GF-D8 (cell line): ENCODE measurements at regions not wholly inside any gene's neighbourhood (a gene's known extent, or its start where the extent isn't known, plus 50 kb on each side); places are given as distances from the start of the nearest gene placed in this dataset.

Experiments
- DNase-seq: peaks from one replicate; lab custom pipeline; 2025; lab: John Stamatoyannopoulos, UW

DNA sequence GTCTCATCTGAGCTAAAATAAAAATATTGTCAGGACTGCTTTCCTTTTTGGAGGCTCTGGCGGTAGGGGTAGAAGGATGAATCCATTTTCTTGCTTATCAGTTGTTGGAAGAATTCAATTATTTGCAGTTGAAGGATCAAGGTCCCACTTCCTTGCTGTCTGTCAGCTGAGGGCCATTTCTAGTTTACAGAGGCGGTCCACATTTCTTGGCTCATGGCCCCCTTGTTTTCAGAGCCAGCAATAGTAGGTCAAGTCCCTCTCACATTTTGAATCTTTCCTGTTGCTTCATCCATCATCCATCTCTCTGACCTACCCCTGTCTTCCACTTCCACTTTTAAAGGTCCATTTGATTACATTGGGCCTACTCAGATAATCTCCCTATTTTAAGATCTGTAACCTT, 1099.3 kb upstream of the DIAPH2 start:
- no peak for DNase-seq

DNA sequence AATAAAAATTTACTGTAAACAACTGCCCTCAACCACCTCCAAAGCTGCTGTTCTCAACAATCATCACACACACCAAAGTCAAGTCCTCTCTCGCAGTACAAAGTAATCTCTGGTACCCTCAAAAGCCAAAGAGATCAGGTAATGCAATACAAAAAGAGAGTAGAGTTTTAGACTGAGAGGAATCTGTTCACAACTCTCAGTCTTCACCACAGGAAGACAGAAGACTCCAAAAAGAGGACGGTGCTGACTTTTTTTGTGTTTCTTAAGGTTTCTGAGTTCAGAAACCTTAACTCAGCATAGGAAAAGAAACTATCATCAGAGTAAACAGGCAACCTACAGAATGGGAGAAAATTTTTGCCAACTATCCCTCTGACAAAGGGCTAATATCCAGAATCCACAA, 1072.3 kb upstream of the DIAPH2 start:
- no peak for DNase-seq

DNA sequence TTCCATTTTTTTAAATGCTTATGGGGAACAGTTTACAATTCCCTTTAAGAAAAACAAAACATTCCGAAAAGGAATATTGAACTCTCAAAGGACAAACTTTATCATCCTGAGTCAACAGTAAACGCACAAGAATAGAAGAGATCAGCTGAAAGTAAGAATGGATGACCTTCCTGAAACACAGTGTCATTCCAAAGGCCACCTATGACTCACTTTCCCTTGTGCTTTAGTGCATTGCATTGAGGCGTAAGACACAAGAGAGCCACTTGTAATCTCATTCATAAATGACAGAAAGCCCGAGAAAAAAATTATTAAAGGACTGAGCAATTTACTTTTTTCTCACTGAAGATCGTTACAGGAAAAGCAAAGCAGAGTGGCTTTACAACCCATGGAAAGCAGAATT, 1062.4 kb upstream of the DIAPH2 start:
- DNase-seq: no peak

DNA sequence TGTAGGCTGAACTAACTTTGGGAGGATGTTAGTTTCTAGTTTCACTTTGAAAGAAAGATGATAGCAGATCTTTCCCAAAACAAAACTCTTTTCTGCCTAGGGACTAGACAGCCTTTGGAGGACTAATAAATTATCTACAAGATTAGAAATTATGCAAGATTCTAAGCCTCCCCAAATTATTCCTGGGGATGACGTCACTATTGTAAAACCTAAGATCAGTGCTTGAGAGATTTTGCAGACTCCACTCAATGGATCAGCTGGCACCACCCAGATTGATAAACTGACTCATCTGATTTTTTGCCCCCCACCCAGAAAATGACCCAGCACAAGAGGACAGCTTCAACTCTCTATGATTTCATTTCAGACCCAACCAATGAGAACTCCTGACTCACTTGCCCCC, 1057.9 kb upstream of the DIAPH2 start:
- DNase-seq: no peak

DNA sequence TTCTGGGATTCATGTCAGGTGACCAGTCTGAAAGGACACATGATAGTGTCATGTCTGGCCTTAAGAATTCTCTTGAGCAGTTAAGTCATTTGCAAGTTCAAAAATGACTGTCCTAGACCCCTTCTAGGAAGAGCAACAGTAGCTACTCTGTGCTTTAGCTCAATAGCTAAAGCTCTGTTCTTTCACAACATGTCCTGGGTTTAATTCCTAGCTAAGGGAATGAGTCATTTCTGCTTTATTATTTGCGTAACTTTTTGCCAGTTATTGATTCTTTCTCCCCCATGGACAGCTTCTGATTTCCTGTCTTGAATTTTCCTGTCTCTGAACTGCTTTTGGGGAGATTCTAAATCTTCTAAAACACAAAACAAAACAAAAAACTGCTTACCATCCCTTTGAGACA, 1055.8 kb upstream of the DIAPH2 start:
- DNase-seq: no peak

DNA sequence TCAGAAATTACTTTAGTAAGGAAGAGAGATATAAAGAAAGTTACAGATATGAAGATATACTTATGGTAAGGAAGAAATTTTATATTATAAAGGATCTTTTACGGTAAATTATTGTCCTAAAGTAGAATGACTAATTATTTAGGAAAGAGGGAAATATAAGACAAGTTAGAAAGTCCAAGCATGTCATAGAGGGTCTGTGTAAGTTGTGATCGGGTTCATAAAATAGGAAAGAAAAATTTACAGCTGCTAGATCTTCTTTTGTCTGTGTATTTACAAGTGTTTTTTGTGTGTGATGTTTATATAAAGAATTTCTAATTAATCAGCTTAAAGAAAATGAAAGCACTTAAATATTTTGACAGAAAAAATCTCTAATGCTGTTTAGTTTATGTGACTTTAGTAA, 1054.9 kb upstream of the DIAPH2 start:
- no peak for DNase-seq

DNA sequence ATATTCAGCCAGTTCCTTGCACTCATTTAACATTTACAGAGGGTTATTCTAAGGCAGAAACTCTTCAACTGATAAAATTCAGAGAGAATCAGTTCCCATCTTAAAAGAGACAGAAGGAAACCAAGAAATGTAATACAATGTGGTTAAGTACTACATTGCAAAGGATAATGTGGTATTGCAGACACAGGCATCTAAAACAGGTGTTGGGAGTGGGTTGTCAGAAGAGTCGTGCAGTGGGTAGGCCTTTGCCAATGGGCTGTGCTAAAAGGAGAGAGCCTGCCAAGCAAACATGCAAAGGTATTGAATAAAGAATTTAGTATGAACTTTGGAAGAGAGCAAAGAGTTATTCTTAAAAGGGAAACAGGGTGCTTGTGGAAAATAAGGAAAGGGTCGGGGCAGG, 1044.4 kb upstream of the DIAPH2 start:
- no peak for DNase-seq

DNA sequence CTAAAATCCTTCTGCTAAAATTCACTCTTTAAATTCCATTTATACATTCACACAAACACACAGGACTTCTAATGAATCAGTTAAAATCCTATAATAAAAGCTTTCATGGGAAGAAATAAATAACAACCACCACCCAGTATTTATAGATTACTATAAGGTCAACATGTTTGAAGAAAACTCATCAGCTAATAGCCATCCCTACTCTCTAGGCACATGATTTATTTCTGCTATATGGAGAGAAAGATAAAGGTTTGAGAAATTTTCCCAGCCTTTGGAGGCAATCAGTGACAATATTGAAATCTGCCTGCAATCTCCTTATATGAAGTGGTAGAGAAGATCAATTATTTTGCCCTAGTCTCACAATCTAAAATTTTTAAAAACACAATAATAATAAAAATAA, 1038.9 kb upstream of the DIAPH2 start:
- DNase-seq: no peak

DNA sequence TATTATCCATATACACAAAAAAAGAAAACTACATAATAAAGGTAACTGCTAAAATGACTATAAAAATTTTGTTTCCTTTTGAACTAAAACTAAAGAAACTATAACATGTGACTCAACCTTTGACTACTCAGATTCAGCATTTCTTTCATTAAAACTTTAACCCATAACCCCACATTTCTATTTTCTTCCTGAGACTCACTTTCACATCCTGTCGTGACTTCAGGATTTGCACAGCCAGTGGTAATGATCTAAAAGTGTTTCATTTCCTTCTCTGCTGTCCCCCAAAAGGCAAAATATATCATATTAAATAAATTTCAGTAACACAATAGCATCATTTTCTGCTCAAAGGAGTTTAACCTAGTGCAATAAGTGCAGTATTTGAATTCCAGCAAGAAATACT, 1022.4 kb upstream of the DIAPH2 start:
- no peak for DNase-seq

DNA sequence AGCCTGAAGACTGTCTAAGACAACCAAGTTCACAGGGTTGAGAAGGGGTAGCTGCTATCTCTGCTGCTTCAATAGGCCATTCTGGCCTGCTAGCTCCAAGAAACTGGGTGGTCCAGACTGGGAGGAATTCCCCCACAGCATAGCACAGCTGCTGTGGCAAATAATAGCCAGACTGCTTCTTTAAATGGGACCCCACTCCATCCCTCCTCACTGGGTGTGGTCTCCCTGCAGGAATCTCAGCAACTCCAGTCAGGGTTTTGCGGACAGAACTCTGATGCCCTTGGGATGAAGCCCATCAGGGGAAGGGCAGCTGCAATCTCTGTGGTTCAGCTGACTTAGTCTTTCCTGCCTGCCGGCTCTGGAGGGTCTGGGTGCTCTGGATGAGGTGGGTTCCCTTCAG, 1018.6 kb upstream of the DIAPH2 start:
- DNase-seq: no peak

DNA sequence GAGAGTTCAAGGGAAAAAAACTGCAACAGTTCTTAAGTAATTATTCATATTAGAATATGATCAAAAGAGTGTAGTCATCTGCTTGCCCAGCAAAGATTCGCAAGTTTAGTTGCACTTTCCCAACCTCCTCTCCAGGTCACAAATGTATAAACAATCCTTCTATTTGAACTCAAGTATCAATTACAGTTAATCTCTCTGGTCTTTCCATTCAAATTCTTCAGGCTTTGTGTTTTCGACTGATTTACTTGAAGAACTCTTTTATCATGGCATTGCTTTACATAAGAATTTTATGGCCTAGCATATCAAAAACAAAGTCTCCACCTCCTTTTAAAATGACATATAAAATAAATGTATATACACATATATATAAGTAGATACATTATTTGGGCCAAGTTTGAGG, 1009.6 kb upstream of the DIAPH2 start:
- DNase-seq: no peak

DNA sequence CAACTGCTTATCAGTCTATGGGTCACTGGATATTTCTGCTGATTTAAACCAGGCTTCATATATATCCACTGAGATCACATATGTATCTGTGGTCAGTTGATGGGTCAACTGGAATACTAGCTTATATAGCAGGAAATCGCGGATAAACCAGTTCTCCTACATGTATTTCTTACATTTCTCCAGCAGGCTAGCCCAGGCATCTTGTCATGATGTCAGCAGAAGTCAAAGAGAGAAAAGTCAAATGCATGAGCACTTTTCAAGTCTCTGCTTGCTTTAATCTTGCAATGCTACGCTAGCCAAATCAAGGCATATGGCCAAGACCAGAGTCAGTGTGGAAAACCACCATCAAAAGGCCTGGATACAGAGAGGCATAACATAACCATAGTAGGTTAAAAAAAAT, 1008.8 kb upstream of the DIAPH2 start:
- DNase-seq: no peak

DNA sequence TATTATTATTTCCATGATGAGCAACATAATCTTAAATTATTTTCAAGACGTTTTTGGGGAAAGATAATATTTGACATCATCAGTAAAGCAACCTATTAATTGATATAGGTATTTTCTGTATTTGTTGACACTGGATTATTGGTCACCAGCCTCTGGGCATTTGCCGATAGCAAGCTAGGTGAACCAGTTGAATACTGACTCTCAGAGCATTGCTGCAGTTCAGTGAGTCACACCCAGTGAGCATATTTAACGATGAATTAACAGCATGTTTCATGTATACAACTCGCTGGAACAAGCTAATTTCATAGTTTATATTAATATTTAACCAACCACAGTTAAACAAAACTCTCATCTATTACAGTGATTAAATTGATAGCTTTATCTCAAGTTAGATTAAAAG, 1006.0 kb upstream of the DIAPH2 start:
- DNase-seq: no peak

DNA sequence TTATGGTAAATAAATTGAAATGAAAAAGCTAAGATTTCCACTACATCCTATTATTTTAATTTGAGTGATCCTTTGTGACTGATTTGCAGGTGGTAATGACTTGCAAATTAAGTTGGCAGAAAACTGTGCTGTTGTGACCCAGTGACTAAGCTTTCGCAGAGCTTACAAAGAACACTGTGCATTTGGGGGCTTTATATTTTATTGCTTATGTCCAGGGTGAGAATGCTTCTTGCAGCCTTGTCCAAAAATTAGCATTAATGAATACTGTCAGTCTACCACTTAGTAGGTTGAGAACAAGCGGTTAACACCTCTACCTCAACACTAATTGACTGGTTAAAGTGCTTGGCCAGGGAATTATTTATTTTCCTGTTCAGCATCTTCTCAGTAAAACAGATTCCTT, 991.3 kb upstream of the DIAPH2 start:
- no peak for DNase-seq

DNA sequence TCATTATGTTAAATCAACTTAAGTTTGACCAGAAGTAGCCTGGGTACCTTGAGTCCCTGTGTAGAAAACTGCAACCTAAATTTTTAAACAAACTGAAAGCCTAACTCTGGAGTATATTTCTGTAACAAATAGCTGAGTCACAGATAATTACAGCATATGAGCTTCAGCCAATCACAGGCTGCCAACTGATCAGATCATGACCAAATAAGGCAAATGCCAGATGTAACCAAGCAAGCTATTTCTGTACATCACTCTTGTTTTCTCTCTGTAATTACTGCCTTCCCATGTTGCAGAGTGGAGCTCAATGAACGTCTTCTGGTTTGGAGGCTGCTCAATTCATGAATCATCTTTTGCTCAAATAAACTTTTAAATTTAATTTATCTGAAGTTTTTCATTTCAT, 980.9 kb upstream of the DIAPH2 start:
- DNase-seq: no peak

DNA sequence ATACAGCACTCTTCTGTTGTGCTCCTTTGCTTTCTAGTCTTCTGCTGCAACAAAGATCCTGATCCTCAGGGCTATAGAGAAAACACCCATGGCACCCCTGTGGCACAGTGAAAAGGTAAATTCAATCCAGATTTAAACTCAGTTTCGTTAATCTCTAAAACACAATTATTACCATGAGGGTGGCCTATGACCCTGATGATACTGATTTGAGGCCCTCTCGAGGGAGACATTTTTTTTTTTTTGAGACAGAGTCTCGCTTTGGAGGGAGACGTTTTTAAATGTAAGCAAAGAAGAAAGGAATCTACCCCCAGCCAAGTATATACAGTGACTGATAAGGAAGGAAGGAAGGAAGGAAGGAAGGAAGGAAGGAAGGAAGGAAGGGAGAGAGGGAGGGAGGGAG, 967.8 kb upstream of the DIAPH2 start:
- no peak for DNase-seq

DNA sequence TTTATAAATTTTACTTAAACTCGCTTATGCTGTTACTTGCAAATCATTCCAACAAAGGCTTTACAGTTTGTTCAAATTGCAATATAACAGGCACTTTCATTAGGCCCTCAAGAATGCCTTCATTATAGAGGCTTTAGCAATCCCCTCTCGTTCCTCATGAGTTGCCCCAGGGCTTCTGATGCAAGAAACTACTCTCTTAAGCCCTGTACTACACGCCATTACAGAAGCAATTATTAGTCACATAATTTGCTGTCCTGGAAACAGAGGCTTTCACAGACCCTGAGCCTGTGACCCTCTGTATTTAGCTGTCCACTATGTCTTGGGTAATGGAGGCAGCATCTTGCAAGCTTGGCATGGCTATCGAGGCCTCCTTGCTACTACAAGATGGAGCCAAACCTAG, 965.9 kb upstream of the DIAPH2 start:
- no peak for DNase-seq

DNA sequence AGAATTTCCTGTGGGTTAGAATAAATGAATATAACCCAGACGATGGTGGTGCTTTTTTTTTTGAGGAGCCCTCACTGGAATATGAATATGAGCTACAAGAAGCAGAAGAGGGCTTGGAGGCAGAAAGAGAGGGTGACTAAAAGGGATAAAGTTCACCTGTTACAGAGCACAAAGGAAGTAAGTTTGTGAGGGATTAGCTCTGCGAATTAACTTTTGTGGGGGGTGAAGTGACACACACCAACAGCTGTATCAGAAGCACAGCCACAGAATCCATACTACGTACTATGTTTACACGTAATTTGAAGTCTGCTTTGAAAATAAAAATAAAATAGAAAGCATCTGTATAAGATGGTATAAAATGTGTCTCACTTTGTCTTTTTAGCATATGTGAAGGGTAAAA, 963.6 kb upstream of the DIAPH2 start:
- no peak for DNase-seq

DNA sequence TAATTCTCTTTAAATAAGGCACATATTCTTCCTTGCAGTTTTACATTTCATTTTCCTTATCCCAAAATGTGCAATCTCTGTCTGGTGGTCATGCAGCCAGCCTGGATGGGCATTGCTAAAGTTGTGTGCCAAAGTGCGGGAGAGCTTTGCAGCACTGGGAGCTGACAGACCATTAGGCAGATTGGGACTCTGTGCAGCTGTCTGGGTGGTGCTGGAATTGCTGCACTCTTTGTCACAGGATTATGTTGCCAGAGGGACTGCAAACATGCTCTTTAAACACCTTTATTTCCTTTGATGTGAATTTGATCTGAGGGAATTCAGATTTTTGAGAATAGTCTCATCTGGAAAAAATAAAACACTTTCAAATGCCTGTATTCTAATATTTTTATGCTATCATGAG, 956.2 kb upstream of the DIAPH2 start:
- no peak for DNase-seq

DNA sequence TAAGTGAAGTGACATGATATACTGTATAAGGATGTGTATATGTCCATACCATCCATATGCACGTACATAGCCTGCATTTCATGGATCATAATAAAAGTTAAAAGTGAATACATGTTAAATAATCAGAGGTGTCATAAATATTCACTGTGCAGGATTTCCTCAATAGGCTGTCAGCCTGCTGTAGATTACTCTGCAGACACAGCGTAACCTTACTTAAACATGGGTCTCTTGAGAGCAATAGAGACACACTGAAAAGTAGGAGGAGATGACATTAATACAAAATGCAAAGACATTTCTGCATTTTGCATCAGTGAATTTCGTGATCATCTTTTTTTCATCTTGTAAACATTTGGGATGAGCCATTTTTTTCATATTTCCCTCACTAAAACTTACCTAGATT, 955.2 kb upstream of the DIAPH2 start:
- DNase-seq: no peak

DNA sequence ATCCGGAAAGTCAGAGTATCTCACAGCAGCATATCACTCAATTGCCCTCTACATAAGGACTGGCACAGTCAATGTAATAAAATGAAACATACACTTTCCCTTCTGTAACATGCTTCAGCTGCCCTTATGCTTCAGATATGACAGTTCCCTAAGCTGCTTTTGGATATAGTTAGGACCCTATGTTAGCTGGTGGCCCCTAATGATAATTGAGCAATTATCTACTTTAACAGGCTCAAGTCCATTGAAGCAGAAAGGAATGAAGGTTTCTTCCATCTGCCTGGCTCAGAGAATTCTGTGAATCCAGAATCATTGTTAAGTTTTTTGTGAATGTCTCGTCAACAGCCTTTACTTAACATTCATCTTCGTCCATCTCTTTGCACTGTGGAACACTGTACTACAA, 951.2 kb upstream of the DIAPH2 start:
- DNase-seq: no peak

DNA sequence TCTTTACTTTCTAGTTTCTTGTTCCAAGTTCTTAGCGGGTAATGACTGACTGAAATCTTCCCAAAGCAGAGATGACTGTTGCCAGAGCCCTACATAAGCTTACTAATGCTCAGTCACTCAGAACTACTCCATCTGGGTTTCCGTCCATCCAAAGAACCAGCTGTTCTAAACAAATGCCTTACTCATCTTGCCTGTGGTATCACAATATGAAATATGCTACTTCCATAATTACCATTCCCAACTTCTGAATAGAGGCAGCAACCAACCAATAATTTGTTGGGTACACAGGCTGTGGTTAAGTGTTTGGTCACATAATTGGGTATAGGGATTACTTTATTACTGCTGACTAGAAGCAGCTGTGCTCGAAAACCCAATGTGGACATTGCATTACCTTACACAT, 930.2 kb upstream of the DIAPH2 start:
- DNase-seq: no peak

DNA sequence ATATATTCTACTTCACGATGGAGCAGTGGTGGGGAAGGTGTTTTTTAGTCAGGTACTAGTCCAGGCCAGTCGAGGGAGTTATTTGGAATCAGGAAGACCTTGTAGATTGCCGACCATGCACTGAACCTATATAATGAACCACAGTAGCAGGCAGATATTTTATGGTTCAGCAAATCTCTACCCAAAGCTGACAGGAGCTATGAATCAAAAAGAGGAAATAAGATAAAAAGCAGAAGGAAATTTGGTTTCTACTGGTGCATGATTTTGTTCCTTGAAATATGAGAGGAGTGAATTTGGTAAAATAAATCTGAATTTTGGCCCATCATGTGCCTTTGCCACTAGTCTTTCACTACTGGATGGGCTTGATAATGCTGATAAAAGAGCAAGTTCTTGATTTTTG, 924.3 kb upstream of the DIAPH2 start:
- DNase-seq: peak; percentile 13

DNA sequence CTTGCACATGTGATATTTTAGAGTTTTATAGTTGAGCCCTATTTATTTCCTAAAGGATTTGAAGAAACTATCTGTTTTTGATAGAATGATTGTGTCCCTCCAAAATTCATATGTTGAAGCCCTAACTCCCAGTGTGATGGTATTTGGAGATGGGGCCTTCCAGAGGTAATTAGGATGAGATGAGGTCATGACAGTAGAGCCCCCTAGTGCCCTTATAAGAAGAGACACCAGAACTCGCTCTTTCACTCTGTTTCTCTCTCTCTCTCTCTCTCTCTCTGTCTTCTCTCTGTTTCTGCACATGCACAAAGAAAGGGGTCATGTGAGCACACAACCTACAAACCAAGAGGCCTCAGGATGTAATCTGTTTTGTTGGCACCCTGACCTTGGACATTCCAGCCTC, 921.9 kb upstream of the DIAPH2 start:
- no peak for DNase-seq

DNA sequence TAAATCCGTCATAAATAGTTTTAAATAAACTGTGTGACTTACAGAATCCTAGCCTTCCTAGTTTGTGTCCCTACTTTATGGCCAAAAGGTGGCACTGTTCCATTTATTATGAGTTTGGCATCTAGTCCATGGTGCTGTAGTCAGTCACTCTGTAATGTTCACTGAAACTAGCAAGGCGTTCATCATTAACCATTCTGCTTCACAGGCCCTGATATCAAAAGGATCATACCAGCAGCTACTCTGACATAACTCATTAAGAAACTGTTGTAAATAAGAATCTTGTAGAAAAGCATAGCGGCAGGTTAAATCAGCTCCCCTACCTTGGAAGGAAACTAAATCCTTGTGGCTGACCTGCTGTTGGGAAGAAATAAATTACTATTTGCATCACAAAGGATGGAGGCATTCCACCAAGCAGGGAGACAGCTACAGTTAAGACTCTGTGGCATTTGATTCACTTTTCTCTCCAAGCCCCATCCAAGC, 919.6 kb upstream of the DIAPH2 start:
- no peak for DNase-seq
